Endodermal cell (in vitro differentiated cells): ENCODE measurements at regions not wholly inside any gene's neighbourhood (a gene's known extent, or its start where the extent isn't known, plus 50 kb on each side); places are given as distances from the start of the nearest gene placed in this dataset.

Experiments
- DNase-seq: peaks from one replicate; pipeline ENCODE4 v3.0.0-alpha.2; 2017
- H3K27ac ChIP-seq: 2 replicates; pipeline ENCODE4 v1.5.1; 2013; ENCODE audit warnings: mild to moderate bottlenecking, low read depth, low read length, moderate library complexity
- H3K27me3 ChIP-seq: 2 replicates; pipeline ENCODE4 v1.6.1; 2013; ENCODE audit warnings: mild to moderate bottlenecking, low read length, moderate library complexity; ENCODE audit not compliant: insufficient read depth, control insufficient read depth, poor library complexity, severe bottlenecking
- H3K36me3 ChIP-seq: 2 replicates; pipeline ENCODE4 v1.7.0; 2013; ENCODE audit warnings: mild to moderate bottlenecking, low read length, moderate library complexity; ENCODE audit not compliant: control insufficient read depth, insufficient read depth
- H3K4me1 ChIP-seq: one replicate; pipeline ENCODE4 v1.7.0; 2013; ENCODE audit warnings: low read length; ENCODE audit not compliant: control insufficient read depth, insufficient read depth
- H3K4me3 ChIP-seq: 2 replicates; pipeline ENCODE4 v1.5.1; 2013; ENCODE audit warnings: mild to moderate bottlenecking, low read length, moderate library complexity
- H3K9ac ChIP-seq: 2 replicates; pipeline ENCODE4 v1.6.1; 2013; ENCODE audit warnings: mild to moderate bottlenecking, low read length, moderate library complexity; ENCODE audit not compliant: poor library complexity, severe bottlenecking; ENCODE audit errors: extremely low read depth
- H3K9me3 ChIP-seq: 2 replicates; pipeline ENCODE4 v1.6.1; 2013; ENCODE audit warnings: mild to moderate bottlenecking, low read length, moderate library complexity; ENCODE audit not compliant: control insufficient read depth
- H3K27ac Mint-ChIP-seq: 2 replicates; pipeline ENCODE4 v1.8.0; 2020; ENCODE audit warnings: mixed read lengths
- H3K27me3 Mint-ChIP-seq: 2 replicates; pipeline ENCODE4 v1.8.0; 2021; ENCODE audit warnings: mild to moderate bottlenecking, mixed read lengths; ENCODE audit not compliant: insufficient read depth
- H3K36me3 Mint-ChIP-seq: 2 replicates; pipeline ENCODE4 v1.8.0; 2020; ENCODE audit warnings: low read depth, mixed read lengths
- H3K4me1 Mint-ChIP-seq: 2 replicates; pipeline ENCODE4 v1.8.0; 2020; ENCODE audit warnings: mixed read lengths
- H3K4me3 Mint-ChIP-seq: 2 replicates; pipeline ENCODE4 v1.8.0; 2020; ENCODE audit warnings: mild to moderate bottlenecking, moderate library complexity, mixed read lengths
- H3K9me3 Mint-ChIP-seq: 2 replicates; pipeline ENCODE4 v1.8.0; 2020; ENCODE audit warnings: mild to moderate bottlenecking, mixed read lengths
- WGBS, 2 experiments: methylation state at CpG; one replicate each; pipeline versions ENCODE4 v1.1.5 to v1.1.7; 2013; ENCODE audit warnings: missing lambda C conversion rate in 2 of 2, mixed read lengths in 1 of 2; ENCODE audit not compliant: insufficient coverage in 1 of 2, insufficient read length in 1 of 2; 5-methylcytosine and 5-hydroxymethylcytosine counted together
- TF ChIP-seq, protein P1 (sequence below): fragments of 200-600 bp; sonication (generic); conservative IDR thresholded peaks from 2 replicates; pipeline ENCODE4 v1.5.0; 2021; ENCODE audit warnings: antibody characterized with exemption, mild to moderate bottlenecking

DNA sequence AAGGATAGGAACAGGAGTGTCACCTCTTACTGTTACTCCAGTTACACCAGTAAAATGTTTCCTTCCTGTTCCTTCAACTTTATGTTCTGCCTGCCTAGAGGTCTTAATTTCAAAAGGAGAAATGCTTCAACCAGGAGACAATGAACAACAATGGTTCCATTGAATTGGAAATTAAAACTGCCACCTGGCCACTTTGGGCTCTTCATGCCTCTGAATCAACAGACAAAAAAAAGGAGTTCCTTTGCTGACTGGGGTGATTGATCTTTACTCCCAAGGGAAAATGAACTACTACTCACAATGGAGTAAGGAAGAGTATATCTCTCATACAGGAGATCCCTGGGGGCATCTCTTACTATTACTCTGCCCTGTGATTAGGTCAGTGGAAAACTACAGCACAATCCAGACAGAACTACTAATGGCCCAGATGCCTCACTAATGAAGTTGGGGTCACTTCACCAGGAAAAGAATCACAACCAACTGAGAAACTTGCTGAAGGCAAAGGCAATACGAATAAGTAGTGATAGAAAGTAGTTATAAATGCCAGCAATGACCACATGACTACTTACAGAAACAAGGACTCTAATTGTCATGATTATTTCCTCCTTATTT, 76.6 kb upstream of the PRDX6 start:
- H3K27ac Mint-ChIP-seq: no peak overlapping the region
- no peaks in the 10 kb centered on the region for H3K27me3 ChIP-seq
- 100% methylated on average over 1 of the region's 1 CpG; no CpG with 5 or more reads in 1 of the 2 experiments for WGBS, 2 experiments
- H3K36me3 ChIP-seq: no peaks in the 10 kb centered on the region
- H3K9me3 ChIP-seq: no peaks in the 10 kb centered on the region
- no peak overlapping the region for H3K27ac ChIP-seq
- no peak overlapping the region for H3K4me3 Mint-ChIP-seq
- H3K27me3 Mint-ChIP-seq: no peaks in the 10 kb centered on the region
- H3K4me1 Mint-ChIP-seq: peaks cover 7% of the 10 kb centered on the region
- TF ChIP-seq, protein P1, sequence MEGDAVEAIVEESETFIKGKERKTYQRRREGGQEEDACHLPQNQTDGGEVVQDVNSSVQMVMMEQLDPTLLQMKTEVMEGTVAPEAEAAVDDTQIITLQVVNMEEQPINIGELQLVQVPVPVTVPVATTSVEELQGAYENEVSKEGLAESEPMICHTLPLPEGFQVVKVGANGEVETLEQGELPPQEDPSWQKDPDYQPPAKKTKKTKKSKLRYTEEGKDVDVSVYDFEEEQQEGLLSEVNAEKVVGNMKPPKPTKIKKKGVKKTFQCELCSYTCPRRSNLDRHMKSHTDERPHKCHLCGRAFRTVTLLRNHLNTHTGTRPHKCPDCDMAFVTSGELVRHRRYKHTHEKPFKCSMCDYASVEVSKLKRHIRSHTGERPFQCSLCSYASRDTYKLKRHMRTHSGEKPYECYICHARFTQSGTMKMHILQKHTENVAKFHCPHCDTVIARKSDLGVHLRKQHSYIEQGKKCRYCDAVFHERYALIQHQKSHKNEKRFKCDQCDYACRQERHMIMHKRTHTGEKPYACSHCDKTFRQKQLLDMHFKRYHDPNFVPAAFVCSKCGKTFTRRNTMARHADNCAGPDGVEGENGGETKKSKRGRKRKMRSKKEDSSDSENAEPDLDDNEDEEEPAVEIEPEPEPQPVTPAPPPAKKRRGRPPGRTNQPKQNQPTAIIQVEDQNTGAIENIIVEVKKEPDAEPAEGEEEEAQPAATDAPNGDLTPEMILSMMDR: no peak
- no peak overlapping the region for H3K9ac ChIP-seq
- no peaks in the 10 kb centered on the region for H3K9me3 Mint-ChIP-seq
- peaks cover 29% of the 10 kb centered on the region for H3K36me3 Mint-ChIP-seq
- H3K4me1 ChIP-seq: no peaks in the 10 kb centered on the region
- no peak overlapping the region for H3K4me3 ChIP-seq
- DNase-seq: no peak

GRCh38 chr1:173403996-173404395, 73.1 kb upstream of the PRDX6 start:
- Histone ChIP-seq H3K4me1 (no peaks in the 10 kb centered on the region), H3K9me3 (no peaks in the 10 kb centered on the region), H3K36me3 (no peaks in the 10 kb centered on the region), H3K27ac (no peak overlapping the region), H3K9ac (no peak overlapping the region), H3K27me3 (no peaks in the 10 kb centered on the region), H3K4me3 (no peak overlapping the region)
- Mint-ChIP-seq H3K36me3 (peaks cover 13% of the 10 kb centered on the region), H3K4me1 (peaks cover 7% of the 10 kb centered on the region), H3K27me3 (no peaks in the 10 kb centered on the region), H3K4me3 (no peak overlapping the region), H3K9me3 (no peaks in the 10 kb centered on the region), H3K27ac (no peak overlapping the region)
- WGBS, 2 experiments: 89% methylated on average over 3 of the region's 3 CpGs
- DNase-seq: peak; percentile 49
- TF ChIP-seq, protein P1: no peak

DNA sequence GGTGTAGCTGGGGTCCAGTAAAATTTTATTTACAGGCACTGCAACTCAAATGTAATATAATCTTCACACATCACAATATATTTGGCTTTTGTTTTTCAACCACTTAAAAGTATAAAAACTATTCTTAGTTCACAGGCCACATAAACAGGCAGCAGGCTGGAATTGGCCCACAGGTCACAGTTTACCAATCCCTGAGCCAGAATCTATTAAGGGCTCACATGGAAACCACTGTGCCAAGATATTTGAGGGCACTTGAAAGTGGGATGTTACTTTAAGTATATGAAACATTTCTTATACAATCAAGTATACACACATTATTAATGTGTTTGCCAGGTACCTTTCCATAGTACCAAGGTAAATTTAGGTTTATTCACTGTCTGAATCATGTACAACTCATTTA, 71.9 kb upstream of the PRDX6 start:
- Mint-ChIP-seq H3K4me3 (no peak overlapping the region), H3K27ac (no peak overlapping the region), H3K36me3 (peaks cover 15% of the 10 kb centered on the region), H3K4me1 (peaks cover 7% of the 10 kb centered on the region), H3K27me3 (no peaks in the 10 kb centered on the region), H3K9me3 (no peaks in the 10 kb centered on the region)
- Histone ChIP-seq H3K27ac (no peak overlapping the region), H3K9me3 (no peaks in the 10 kb centered on the region), H3K9ac (no peak overlapping the region), H3K27me3 (no peaks in the 10 kb centered on the region), H3K4me1 (no peaks in the 10 kb centered on the region), H3K36me3 (no peaks in the 10 kb centered on the region), H3K4me3 (no peak overlapping the region)
- no peak for DNase-seq
- TF ChIP-seq, protein P1: no peak
